ENCODE measurements at regions not wholly inside any gene's neighbourhood (a gene's known extent, or its start where the extent isn't known, plus 50 kb on each side); places are given as distances from the start of the nearest gene placed in this dataset.
"Not testable (repeated sequence)": the region's sequence is repeated elsewhere in the genome, so short reads cannot be mapped to it uniquely, and the experiment has no call there.

- no peak for DNase-seq (ENCODE audit: low spot score)
Observed at GRCh38 chrX:8105531-8105930, 65.5 kb downstream of the VCX2 start.

GRCh38 chrX:8103655-8104054, 67.4 kb downstream of the VCX2 start:
- no peak for DNase-seq (ENCODE audit: low spot score)

- no peak for DNase-seq (ENCODE audit: low spot score)
Observed at GRCh38 chrX:8091510-8091909, 79.6 kb downstream of the VCX2 start.

GRCh38 chrX:8090906-8091305, 80.2 kb downstream of the VCX2 start:
- DNase-seq (ENCODE audit: low spot score): no peak

- no peak for DNase-seq (ENCODE audit: low spot score)
Observed at GRCh38 chrX:8090482-8090881, 80.6 kb downstream of the VCX2 start.

- DNase-seq (ENCODE audit: low spot score): no peak
Observed at GRCh38 chrX:8089141-8089540, 81.9 kb downstream of the VCX2 start.

- no peak for DNase-seq (ENCODE audit: low spot score)
Observed at GRCh38 chrX:8084006-8084405, 87.1 kb downstream of the VCX2 start.

GRCh38 chrX:8083286-8083685, 87.8 kb downstream of the VCX2 start:
- no peak for DNase-seq (ENCODE audit: low spot score)

GRCh38 chrX:8075636-8076035, 95.4 kb downstream of the VCX2 start:
- no peak for DNase-seq (ENCODE audit: low spot score)

GRCh38 chrX:8067754-8068462, 103.2 kb downstream of the VCX2 start:
- no peak for DNase-seq (ENCODE audit: low spot score)

GRCh38 chrX:8052909-8053308, 118.2 kb downstream of the VCX2 start:
- no peak for DNase-seq (ENCODE audit: low spot score)

GRCh38 chrX:8049827-8050226, 121.2 kb downstream of the VCX2 start:
- no peak for DNase-seq (ENCODE audit: low spot score)

- no peak for DNase-seq (ENCODE audit: low spot score)
Observed at GRCh38 chrX:8048466-8048865, 121.3 kb upstream of the PNPLA4 start.

GRCh38 chrX:8044947-8045346, 117.7 kb upstream of the PNPLA4 start:
- no peak for DNase-seq (ENCODE audit: low spot score)

GRCh38 chrX:8043546-8043945, 116.3 kb upstream of the PNPLA4 start:
- no peak for DNase-seq (ENCODE audit: low spot score)

GRCh38 chrX:8043121-8043520, 115.9 kb upstream of the PNPLA4 start:
- DNase-seq (ENCODE audit: low spot score): no peak

- DNase-seq (ENCODE audit: low spot score): no peak
Observed at GRCh38 chrX:8042304-8042703, 115.1 kb upstream of the PNPLA4 start.

GRCh38 chrX:8039711-8040110, 112.5 kb upstream of the PNPLA4 start:
- not testable (repeated sequence) for DNase-seq (ENCODE audit: low spot score)

- DNase-seq (ENCODE audit: low spot score): no peak
Observed at GRCh38 chrX:8037593-8038348, 110.6 kb upstream of the PNPLA4 start.

- DNase-seq (ENCODE audit: low spot score): no peak
Observed at GRCh38 chrX:8036914-8037313, 109.7 kb upstream of the PNPLA4 start.

GRCh38 chrX:8034058-8034457, 106.8 kb upstream of the PNPLA4 start:
- no peak for DNase-seq (ENCODE audit: low spot score)

- no peak for DNase-seq (ENCODE audit: low spot score)
Observed at GRCh38 chrX:8033175-8033574, 106.0 kb upstream of the PNPLA4 start.

GRCh38 chrX:8030361-8030760, 103.1 kb upstream of the PNPLA4 start:
- DNase-seq (ENCODE audit: low spot score): no peak

- DNase-seq (ENCODE audit: low spot score): no peak
Observed at GRCh38 chrX:8027827-8028226, 100.6 kb upstream of the PNPLA4 start.
